ENCODE measurements at regions not wholly inside any gene's neighbourhood (a gene's known extent, or its start where the extent isn't known, plus 50 kb on each side); places are given as distances from the start of the nearest gene placed in this dataset.

DNA sequence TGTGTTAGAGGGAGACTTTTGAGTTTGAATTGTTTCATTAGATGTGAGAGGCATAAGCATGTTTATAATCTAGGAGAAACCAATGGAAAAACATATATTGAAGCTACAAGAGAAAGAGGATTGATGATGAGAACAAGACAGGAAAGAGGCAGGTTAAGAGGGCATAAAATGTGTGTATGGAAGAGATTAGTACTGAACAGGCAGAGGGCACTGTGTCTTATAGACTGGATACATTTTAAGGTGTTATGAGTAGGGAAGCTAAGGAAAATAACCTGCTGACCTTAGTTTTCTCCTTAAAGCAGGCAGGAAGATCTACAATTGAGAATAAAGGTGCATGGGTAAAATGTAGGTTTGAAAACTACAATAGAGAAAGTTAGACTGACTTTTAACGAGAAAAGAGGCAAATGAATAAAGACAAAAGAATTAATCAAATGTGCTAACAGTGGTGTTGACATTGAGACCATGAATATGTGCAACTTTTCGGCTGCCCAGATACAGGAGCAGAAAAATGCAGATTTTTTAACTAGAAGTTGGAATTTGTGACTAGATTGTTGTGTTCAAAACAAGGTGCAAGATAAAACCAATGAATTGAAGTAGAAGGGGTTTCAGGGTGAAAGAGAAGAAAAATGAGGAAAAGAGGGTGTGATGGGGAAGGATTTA, 846.3 kb downstream of the HACE1 start:
- Histone ChIP-seq H3K27ac (ENCODE audit: low read depth in 1 of 2, low read length in 1 of 2) (no peak overlapping the region), H3K4me1 (ENCODE audit: control insufficient read depth in 2 of 2, insufficient read depth in 2 of 2, low read length in 2 of 2) (no peaks in the 10 kb centered on the region), H3K9me3 (ENCODE audit: control insufficient read depth in 2 of 2, insufficient read depth in 1 of 2, low read length in 1 of 2) (no peaks in the 10 kb centered on the region), H3K4me3 (ENCODE audit: low read length in 2 of 2) (no peak overlapping the region), H3K27me3 (ENCODE audit: control insufficient read depth in 2 of 2, insufficient read depth in 1 of 2, low read length in 1 of 2) (no peaks in the 10 kb centered on the region), H3K36me3 (ENCODE audit: control insufficient read depth in 2 of 2, insufficient read depth in 2 of 2, low read length in 1 of 2) (no peaks in the 10 kb centered on the region)
- no peak for DNase-seq (ENCODE audit: low read depth in 6 of 9, low spot score in 9 of 9)
- WGBS, result 76% methylated on average over 2 of the region's 2 CpGs

DNA sequence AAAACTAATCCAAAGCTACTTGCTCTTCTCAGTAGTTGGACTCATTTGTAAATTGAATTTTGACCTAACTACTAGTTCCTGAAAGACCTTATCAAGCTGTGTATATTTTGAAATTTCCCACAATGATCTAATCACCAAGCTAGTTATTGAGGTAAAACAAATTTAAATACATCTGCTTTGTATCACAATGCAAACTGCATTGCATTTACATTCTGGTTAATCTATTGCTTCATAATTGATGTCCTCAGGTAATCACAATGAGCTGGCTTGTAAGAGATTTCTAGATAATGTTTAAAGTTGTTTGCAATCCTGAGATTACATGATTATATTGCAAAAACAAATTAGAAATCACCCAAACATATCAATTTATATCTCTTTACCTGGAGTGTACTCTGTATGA, 848.8 kb downstream of the HACE1 start:
- Histone ChIP-seq H3K9me3 (ENCODE audit: control insufficient read depth in 2 of 2, insufficient read depth in 1 of 2, low read length in 1 of 2) (no peaks in the 10 kb centered on the region), H3K4me1 (ENCODE audit: control insufficient read depth in 2 of 2, insufficient read depth in 2 of 2, low read length in 2 of 2) (no peaks in the 10 kb centered on the region), H3K27ac (ENCODE audit: low read depth in 1 of 2, low read length in 1 of 2) (no peak overlapping the region), H3K4me3 (ENCODE audit: low read length in 2 of 2) (no peak overlapping the region), H3K27me3 (ENCODE audit: control insufficient read depth in 2 of 2, insufficient read depth in 1 of 2, low read length in 1 of 2) (no peaks in the 10 kb centered on the region), H3K36me3 (ENCODE audit: control insufficient read depth in 2 of 2, insufficient read depth in 2 of 2, low read length in 1 of 2) (no peaks in the 10 kb centered on the region)
- no peak for DNase-seq (ENCODE audit: low read depth in 6 of 9, low spot score in 9 of 9)

GRCh38 chr6:104003803-104004516, 855.8 kb downstream of the HACE1 start:
- no peaks in the 10 kb centered on the region for H3K9me3 ChIP-seq (ENCODE audit: control insufficient read depth in 2 of 2, insufficient read depth in 1 of 2, low read length in 1 of 2)
- WGBS, result 95% methylated on average over 3 of the region's 3 CpGs
- no peak overlapping the region for H3K27ac ChIP-seq (ENCODE audit: low read depth in 1 of 2, low read length in 1 of 2)

GRCh38 chr6:103995571-103995970, 864.1 kb downstream of the HACE1 start:
- H3K4me3 ChIP-seq (ENCODE audit: low read length in 2 of 2), result no peak overlapping the region
- no peaks in the 10 kb centered on the region for H3K9me3 ChIP-seq (ENCODE audit: control insufficient read depth in 2 of 2, insufficient read depth in 1 of 2, low read length in 1 of 2)
- H3K36me3 ChIP-seq (ENCODE audit: control insufficient read depth in 2 of 2, insufficient read depth in 2 of 2, low read length in 1 of 2), result no peaks in the 10 kb centered on the region
- H3K4me1 ChIP-seq (ENCODE audit: control insufficient read depth in 2 of 2, insufficient read depth in 2 of 2, low read length in 2 of 2), result no peaks in the 10 kb centered on the region
- no peaks in the 10 kb centered on the region for H3K27me3 ChIP-seq (ENCODE audit: control insufficient read depth in 2 of 2, insufficient read depth in 1 of 2, low read length in 1 of 2)
- no peak for DNase-seq (ENCODE audit: low read depth in 6 of 9, low spot score in 9 of 9)
- WGBS, result 93% methylated on average over 1 of the region's 1 CpG
- H3K27ac ChIP-seq (ENCODE audit: low read depth in 1 of 2, low read length in 1 of 2), result no peak overlapping the region

More at GRCh38 chr6:104003803-104004516, 855.8 kb downstream of the HACE1 start:
- DNase-seq (ENCODE audit: low read depth in 6 of 9, low spot score in 9 of 9), result no peak
- Histone ChIP-seq H3K4me3 (ENCODE audit: low read length in 2 of 2) (no peak overlapping the region), H3K27me3 (ENCODE audit: control insufficient read depth in 2 of 2, insufficient read depth in 1 of 2, low read length in 1 of 2) (no peaks in the 10 kb centered on the region), H3K36me3 (ENCODE audit: control insufficient read depth in 2 of 2, insufficient read depth in 2 of 2, low read length in 1 of 2) (no peaks in the 10 kb centered on the region), H3K4me1 (ENCODE audit: control insufficient read depth in 2 of 2, insufficient read depth in 2 of 2, low read length in 2 of 2) (no peaks in the 10 kb centered on the region)

DNA sequence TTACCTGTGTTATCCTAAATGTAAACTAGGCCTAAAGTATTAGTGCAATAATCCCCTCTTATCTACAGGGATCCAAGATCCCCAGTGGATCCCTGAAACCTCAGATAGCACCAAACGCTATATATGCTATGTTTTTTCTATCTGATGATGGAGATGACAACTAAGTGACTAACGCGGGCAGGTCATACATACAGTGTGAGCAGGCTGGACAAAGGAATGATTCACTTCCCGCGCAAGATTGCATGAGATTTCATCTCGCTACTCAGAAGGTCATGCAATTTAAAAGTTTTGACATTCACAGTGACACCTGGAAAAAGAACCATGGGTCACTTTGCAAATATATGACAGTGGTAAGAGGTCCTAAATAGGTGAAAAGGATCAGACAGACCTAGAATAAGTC, 875.9 kb downstream of the HACE1 start:
- no peaks in the 10 kb centered on the region for H3K36me3 ChIP-seq (ENCODE audit: control insufficient read depth in 2 of 2, insufficient read depth in 2 of 2, low read length in 1 of 2)
- H3K27me3 ChIP-seq (ENCODE audit: control insufficient read depth in 2 of 2, insufficient read depth in 1 of 2, low read length in 1 of 2), result no peaks in the 10 kb centered on the region
- no peak overlapping the region for H3K4me3 ChIP-seq (ENCODE audit: low read length in 2 of 2)
- H3K4me1 ChIP-seq (ENCODE audit: control insufficient read depth in 2 of 2, insufficient read depth in 2 of 2, low read length in 2 of 2), result no peaks in the 10 kb centered on the region
- H3K9me3 ChIP-seq (ENCODE audit: control insufficient read depth in 2 of 2, insufficient read depth in 1 of 2, low read length in 1 of 2), result no peaks in the 10 kb centered on the region
- DNase-seq (ENCODE audit: low read depth in 6 of 9, low spot score in 9 of 9), result no peak
- 95% methylated on average over 6 of the region's 6 CpGs for WGBS
- no peak overlapping the region for H3K27ac ChIP-seq (ENCODE audit: low read depth in 1 of 2, low read length in 1 of 2)

- Histone ChIP-seq H3K36me3 (ENCODE audit: control insufficient read depth in 2 of 2, insufficient read depth in 2 of 2, low read length in 1 of 2) (no peaks in the 10 kb centered on the region), H3K27me3 (ENCODE audit: control insufficient read depth in 2 of 2, insufficient read depth in 1 of 2, low read length in 1 of 2) (no peaks in the 10 kb centered on the region), H3K4me1 (ENCODE audit: control insufficient read depth in 2 of 2, insufficient read depth in 2 of 2, low read length in 2 of 2) (no peaks in the 10 kb centered on the region), H3K4me3 (ENCODE audit: low read length in 2 of 2) (no peak overlapping the region), H3K9me3 (ENCODE audit: control insufficient read depth in 2 of 2, insufficient read depth in 1 of 2, low read length in 1 of 2) (no peaks in the 10 kb centered on the region), H3K27ac (ENCODE audit: low read depth in 1 of 2, low read length in 1 of 2) (no peak overlapping the region)
- DNase-seq (ENCODE audit: low read depth in 6 of 9, low spot score in 9 of 9), result no peak
- WGBS, result 47% methylated on average over 5 of the region's 5 CpGs
These were observed 876.7 kb downstream of the HACE1 start for GRCh38 chr6:103983011-103983410.

GRCh38 chr6:103982574-103982973, 877.1 kb downstream of the HACE1 start:
- DNase-seq (ENCODE audit: low read depth in 6 of 9, low spot score in 9 of 9), result no peak
- H3K27me3 ChIP-seq (ENCODE audit: control insufficient read depth in 2 of 2, insufficient read depth in 1 of 2, low read length in 1 of 2), result no peaks in the 10 kb centered on the region
- H3K27ac ChIP-seq (ENCODE audit: low read depth in 1 of 2, low read length in 1 of 2), result no peak overlapping the region
- no peaks in the 10 kb centered on the region for H3K36me3 ChIP-seq (ENCODE audit: control insufficient read depth in 2 of 2, insufficient read depth in 2 of 2, low read length in 1 of 2)
- H3K9me3 ChIP-seq (ENCODE audit: control insufficient read depth in 2 of 2, insufficient read depth in 1 of 2, low read length in 1 of 2), result no peaks in the 10 kb centered on the region
- H3K4me3 ChIP-seq (ENCODE audit: low read length in 2 of 2), result no peak overlapping the region
- H3K4me1 ChIP-seq (ENCODE audit: control insufficient read depth in 2 of 2, insufficient read depth in 2 of 2, low read length in 2 of 2), result no peaks in the 10 kb centered on the region
- 88% methylated on average over 4 of the region's 4 CpGs for WGBS

- Histone ChIP-seq H3K36me3 (ENCODE audit: control insufficient read depth in 2 of 2, insufficient read depth in 2 of 2, low read length in 1 of 2) (no peaks in the 10 kb centered on the region), H3K27me3 (ENCODE audit: control insufficient read depth in 2 of 2, insufficient read depth in 1 of 2, low read length in 1 of 2) (no peaks in the 10 kb centered on the region), H3K4me3 (ENCODE audit: low read length in 2 of 2) (no peak overlapping the region), H3K9me3 (ENCODE audit: control insufficient read depth in 2 of 2, insufficient read depth in 1 of 2, low read length in 1 of 2) (no peaks in the 10 kb centered on the region), H3K4me1 (ENCODE audit: control insufficient read depth in 2 of 2, insufficient read depth in 2 of 2, low read length in 2 of 2) (no peaks in the 10 kb centered on the region), H3K27ac (ENCODE audit: low read depth in 1 of 2, low read length in 1 of 2) (no peak overlapping the region)
- WGBS, result 85% methylated on average over 2 of the region's 2 CpGs
- no peak for DNase-seq (ENCODE audit: low read depth in 6 of 9, low spot score in 9 of 9)
These were observed 880.4 kb downstream of the HACE1 start for GRCh38 chr6:103979308-103979707.

- Histone ChIP-seq H3K4me3 (ENCODE audit: low read length in 2 of 2) (no peak overlapping the region), H3K27me3 (ENCODE audit: control insufficient read depth in 2 of 2, insufficient read depth in 1 of 2, low read length in 1 of 2) (no peaks in the 10 kb centered on the region), H3K9me3 (ENCODE audit: control insufficient read depth in 2 of 2, insufficient read depth in 1 of 2, low read length in 1 of 2) (no peaks in the 10 kb centered on the region), H3K4me1 (ENCODE audit: control insufficient read depth in 2 of 2, insufficient read depth in 2 of 2, low read length in 2 of 2) (no peaks in the 10 kb centered on the region), H3K36me3 (ENCODE audit: control insufficient read depth in 2 of 2, insufficient read depth in 2 of 2, low read length in 1 of 2) (no peaks in the 10 kb centered on the region), H3K27ac (ENCODE audit: low read depth in 1 of 2, low read length in 1 of 2) (no peak overlapping the region)
- DNase-seq (ENCODE audit: low read depth in 6 of 9, low spot score in 9 of 9), result no peak
These were observed 922.3 kb downstream of the HACE1 start for GRCh38 chr6:103937389-103937788.
